H1 (cell line): ENCODE measurements at regions not wholly inside any gene's neighbourhood (a gene's known extent, or its start where the extent isn't known, plus 50 kb on each side); places are given as distances from the start of the nearest gene placed in this dataset.

Experiments used
- CTCF ChIA-PET: fragments of 300-600 bp; sonication (Branson Sonifier 250); formaldehyde crosslinking; loops from one replicate; lab custom pipeline; 2021; ENCODE audit not compliant: partially characterized antibody; lab: Charles Lee
- POLR2A ChIA-PET: fragments of 300-600 bp; sonication (Branson Sonifier 250); formaldehyde crosslinking; loops from one replicate; lab custom pipeline; 2021; ENCODE audit warnings: inconsistent platforms; ENCODE audit not compliant: partially characterized antibody; lab: Charles Lee
- DNase-seq, 2 experiments: peaks; one replicate each; pipeline versions ENCODE4 v3.0.0 to v3.0.0-alpha.2; 2010 to 2022; ENCODE audit warnings: low spot score in 2 of 2, low read depth in 1 of 2, mixed read lengths in 1 of 2
- FAIRE-seq: peaks from 2 replicates; lab custom pipeline; 2011; peaks lifted over from hg19 to GRCh38; lab: Jason Lieb, UNC
- H2AFZ ChIP-seq: 2 replicates; pipeline ENCODE4 v1.8.1; 2012; ENCODE audit warnings: low read length, inconsistent platforms
- H2AK5ac ChIP-seq: 2 replicates; pipeline ENCODE4 v1.6.1; 2013; ENCODE audit warnings: low read depth, low read length
- H2BK120ac ChIP-seq: replicated peaks from 2 replicates; pipeline ENCODE3; 2013; ENCODE audit warnings: low read depth, low read length, inconsistent platforms
- H2BK12ac ChIP-seq: 2 replicates; pipeline ENCODE4 v1.6.1; 2013; ENCODE audit warnings: low read depth, low read length
- H2BK15ac ChIP-seq: 2 replicates; pipeline ENCODE4 v1.6.1; 2013; ENCODE audit warnings: low read length
- H2BK20ac ChIP-seq: 2 replicates; pipeline ENCODE4 v1.6.1; 2013; ENCODE audit warnings: low read length
- H2BK5ac ChIP-seq: 2 replicates; pipeline ENCODE4 v1.6.1; 2013; ENCODE audit warnings: low read depth, low read length
- H3K14ac ChIP-seq: 2 replicates; pipeline ENCODE4 v1.6.1; 2013; ENCODE audit warnings: inconsistent platforms; ENCODE audit not compliant: insufficient read length
- H3K18ac ChIP-seq: 2 replicates; pipeline ENCODE4 v1.6.1; 2013; ENCODE audit warnings: low read length; ENCODE audit errors: extremely low read depth
- H3K23ac ChIP-seq: 2 replicates; pipeline ENCODE4 v1.6.1; 2013; ENCODE audit warnings: inconsistent platforms; ENCODE audit not compliant: insufficient read length
- H3K23me2 ChIP-seq: 2 replicates; pipeline ENCODE4 v1.6.1; 2013; ENCODE audit warnings: low read depth, low read length
- H3K27ac ChIP-seq: 2 replicates; pipeline ENCODE4 v1.6.1; 2011; ENCODE audit warnings: low read depth, low read length, inconsistent platforms
- H3K27me3 ChIP-seq, 4 experiments: replicated peaks in 1 of 4; 1 replicate in 1 of 4; 2 replicates in 3 of 4; pipeline versions ENCODE4 v1.6.1 to v1.8.1; 2011 to 2013; ENCODE audit warnings: low read length in 3 of 4, mild to moderate bottlenecking in 3 of 4, inconsistent platforms in 2 of 4, mixed read lengths in 2 of 4, moderate library complexity in 1 of 4; ENCODE audit not compliant: control insufficient read depth in 3 of 4, insufficient read depth in 3 of 4; ENCODE audit errors: extremely low read depth in 1 of 4
- H3K36me3 ChIP-seq, 4 experiments: 2 replicates each; pipeline versions ENCODE4 v1.6.1 to v1.8.1; 2011 to 2013; ENCODE audit warnings: mild to moderate bottlenecking in 4 of 4, low read length in 3 of 4, moderate library complexity in 2 of 4, control low read depth in 1 of 4, inconsistent platforms in 1 of 4; ENCODE audit not compliant: insufficient read depth in 4 of 4, control insufficient read depth in 2 of 4
- H3K4ac ChIP-seq: replicated peaks from 2 replicates; pipeline ENCODE3; 2013; ENCODE audit warnings: low read length, low read depth, mixed read lengths, inconsistent platforms; ENCODE audit not compliant: insufficient read length
- H3K4me1 ChIP-seq, 4 experiments: replicated peaks in 1 of 4; 1 replicate in 1 of 4; 2 replicates in 3 of 4; pipeline versions ENCODE4 v1.6.1 to v1.8.1; 2011 to 2013; ENCODE audit warnings: low read length in 3 of 4, inconsistent platforms in 2 of 4, mixed read lengths in 1 of 4; ENCODE audit not compliant: insufficient read depth in 4 of 4, control insufficient read depth in 3 of 4
- H3K4me2 ChIP-seq, 2 experiments: 2 replicates each; pipeline versions ENCODE4 v1.6.1 to v1.8.1; 2011 to 2013; ENCODE audit warnings: low read depth in 2 of 2, low read length in 2 of 2, control low read depth in 1 of 2, inconsistent platforms in 1 of 2, mild to moderate bottlenecking in 1 of 2; ENCODE audit not compliant: insufficient read depth in 1 of 2
- H3K4me3 ChIP-seq, 4 experiments: fragments of 200-600, 300-600 bp in 1 of 4; sonication (generic), shearing (Covaris generic), sonication (Bioruptor Twin) in 1 of 4; 2 replicates each; pipeline versions ENCODE4 v1.5.1 to v1.8.1; 2011 to 2016; ENCODE audit warnings: low read length in 4 of 4, low read depth in 3 of 4, control low read depth in 2 of 4, inconsistent platforms in 2 of 4, mild to moderate bottlenecking in 2 of 4, mixed read lengths in 1 of 4, moderate library complexity in 1 of 4; ENCODE audit not compliant: insufficient read depth in 2 of 4; ENCODE audit errors: extremely low read depth in 1 of 4
- H3K56ac ChIP-seq: replicated peaks from 2 replicates; pipeline ENCODE3; 2013; ENCODE audit warnings: low read depth, mild to moderate bottlenecking, mixed read lengths, low read length, inconsistent platforms; ENCODE audit not compliant: insufficient read length
- H3K79me1 ChIP-seq: 2 replicates; pipeline ENCODE4 v1.6.1; 2013; ENCODE audit warnings: low read depth, low read length, control low read depth
- H3K79me2 ChIP-seq, 2 experiments: 2 replicates each; pipeline versions ENCODE4 v1.6.1 to v1.8.1; 2012 to 2013; ENCODE audit warnings: low read length in 2 of 2, mild to moderate bottlenecking in 2 of 2, inconsistent platforms in 1 of 2; ENCODE audit not compliant: insufficient read depth in 2 of 2, control insufficient read depth in 1 of 2
- H3K9ac ChIP-seq, 4 experiments: replicated peaks in 1 of 4; 1 replicate in 1 of 4; 2 replicates in 3 of 4; pipeline versions ENCODE4 v1.6.1 to v1.8.1; 2011 to 2013; ENCODE audit warnings: low read depth in 3 of 4, low read length in 3 of 4, control low read depth in 2 of 4, mild to moderate bottlenecking in 2 of 4, moderate library complexity in 2 of 4, inconsistent platforms in 1 of 4; ENCODE audit errors: extremely low read depth in 1 of 4
- H3K9me3 ChIP-seq, 2 experiments: 2 replicates each; pipeline versions ENCODE4 v1.6.1 to v1.8.1; 2012 to 2013; ENCODE audit warnings: mild to moderate bottlenecking in 2 of 2, moderate library complexity in 2 of 2, control low read depth in 1 of 2, inconsistent platforms in 1 of 2, low read depth in 1 of 2, low read length in 1 of 2, mixed read lengths in 1 of 2; ENCODE audit not compliant: insufficient read depth in 2 of 2
- H4K20me1 ChIP-seq, 2 experiments: replicated peaks in 1 of 2; 2 replicates each; pipeline versions ENCODE3 to v1.8.1; 2011 to 2013; ENCODE audit warnings: inconsistent platforms in 2 of 2, low read length in 2 of 2, mild to moderate bottlenecking in 1 of 2; ENCODE audit not compliant: insufficient read depth in 2 of 2, control insufficient read depth in 1 of 2
- H4K5ac ChIP-seq: 2 replicates; pipeline ENCODE4 v1.6.1; 2013; ENCODE audit warnings: low read length, low read depth, mixed read lengths, inconsistent platforms; ENCODE audit not compliant: insufficient read length
- H4K8ac ChIP-seq: 2 replicates; pipeline ENCODE4 v1.8.0; 2013; ENCODE audit warnings: mild to moderate bottlenecking, moderate library complexity, low read length, inconsistent platforms; ENCODE audit not compliant: insufficient read depth; ENCODE audit errors: extremely low read depth
- H4K91ac ChIP-seq: replicated peaks from 2 replicates; pipeline ENCODE3; 2013; ENCODE audit warnings: low read length, mixed read lengths, inconsistent platforms; ENCODE audit not compliant: insufficient read length
- ATF3 ChIP-seq: IDR thresholded peaks from 2 replicates; pipeline ENCODE4 v1.6.1; 2011; ENCODE audit warnings: low read depth, mild to moderate bottlenecking, low read length; ENCODE audit not compliant: insufficient read depth
- BCL11A ChIP-seq, 2 experiments: IDR thresholded peaks; one replicate each; pipeline ENCODE4 v1.6.1; 2011; ENCODE audit warnings: low read depth in 2 of 2, low read length in 2 of 2, mild to moderate bottlenecking in 2 of 2
- CBX8 ChIP-seq: fragments of 300-800, 300-1000 bp; sonication (generic); IDR thresholded peaks from 2 replicates; pipeline ENCODE4 v1.7.1; 2016; ENCODE audit warnings: low read depth, low read length, borderline replicate concordance
- FOSL1 ChIP-seq: IDR thresholded peaks from 2 replicates; pipeline ENCODE4 v1.6.1; 2011; ENCODE audit warnings: mild to moderate bottlenecking, low read depth, low read length, moderate library complexity; ENCODE audit not compliant: insufficient read depth
- GABPA ChIP-seq: IDR thresholded peaks from 2 replicates; pipeline ENCODE4 v1.6.1; 2011; ENCODE audit warnings: mild to moderate bottlenecking, low read length, moderate library complexity, borderline replicate concordance; ENCODE audit not compliant: insufficient read depth
- NRF1 ChIP-seq: IDR thresholded peaks from 2 replicates; pipeline ENCODE4 v1.6.1; 2011; ENCODE audit warnings: mild to moderate bottlenecking, low read depth, low read length, improper control_type of control experiment
- POLR2A ChIP-seq, 2 experiments: IDR thresholded peaks; 1 replicate in 1 of 2; 2 replicates in 1 of 2; pipeline ENCODE4 v1.6.1; 2011; ENCODE audit warnings: low read depth in 2 of 2, low read length in 2 of 2, mild to moderate bottlenecking in 2 of 2; ENCODE audit errors: control extremely low read depth in 1 of 2
- SP4 ChIP-seq: IDR thresholded peaks from 2 replicates; pipeline ENCODE4 v1.6.1; 2012; ENCODE audit warnings: low read length, inconsistent platforms
- TAF7 ChIP-seq: optimal IDR thresholded peaks from 2 replicates; pipeline ENCODE3; 2011; ENCODE audit warnings: low read depth, mild to moderate bottlenecking, inconsistent platforms, low read length, moderate library complexity, borderline replicate concordance
- whole genome bisulfite sequencing, 2 experiments: shearing (Covaris generic) in 1 of 2; methylation state at CpG; one replicate each; pipeline versions ENCODE4 v1.1.6 to v1.1.7; 2013 to 2015; ENCODE audit warnings: low lambda C conversion rate in 2 of 2, mixed read lengths in 2 of 2, inconsistent platforms in 1 of 2, low coverage in 1 of 2, missing lambda C conversion rate in 1 of 2; ENCODE audit not compliant: insufficient replicate concordance in 2 of 2, insufficient coverage in 1 of 2, insufficient read length in 1 of 2; ENCODE audit errors: extremely low coverage in 1 of 2, missing lambda C conversion rate in 1 of 2; 5-methylcytosine and 5-hydroxymethylcytosine counted together

DNA sequence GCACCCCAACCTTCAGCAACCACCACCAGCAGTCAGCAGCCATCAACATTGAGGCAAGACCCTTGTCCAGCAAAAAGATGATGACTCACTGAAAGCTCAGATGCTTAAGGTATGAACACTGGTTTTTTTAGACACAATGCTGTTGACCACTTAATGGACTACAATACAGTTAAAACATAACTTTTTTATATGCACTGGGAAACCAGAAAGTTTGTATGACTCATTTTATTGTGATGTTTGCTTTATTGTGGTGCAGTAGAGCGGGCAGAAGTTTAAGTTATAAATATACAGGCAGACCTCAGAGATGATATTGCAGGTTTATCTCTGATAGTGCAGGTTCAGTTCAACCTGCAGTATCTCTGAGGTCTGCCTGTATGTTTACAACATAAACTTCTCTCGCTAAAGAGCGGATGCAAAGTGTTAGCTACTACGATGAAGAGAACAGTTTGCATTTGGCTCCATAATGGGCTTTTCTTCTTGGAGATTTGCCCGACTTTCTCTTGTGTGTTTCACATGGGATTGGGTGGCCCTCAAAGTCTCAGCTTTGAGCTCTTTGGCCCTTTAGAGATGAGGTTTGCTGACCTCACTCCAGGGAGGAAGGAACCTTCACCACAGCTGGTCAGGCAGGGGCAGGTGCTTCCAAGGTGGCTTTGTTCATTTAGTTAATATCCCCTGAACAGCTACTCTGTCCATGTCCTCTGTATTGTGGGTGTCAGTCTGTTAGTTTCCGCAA, 84.4 kb upstream of the SHH start:
- Histone ChIP-seq H3K4me1 (no peaks in the 10 kb centered on the region), H3K79me2 (no peaks in the 10 kb centered on the region), H4K5ac (no peak overlapping the region), H3K4me3 (no peak overlapping the region), H2BK5ac (no peak overlapping the region), H3K18ac (no peak overlapping the region), H2BK12ac (no peak overlapping the region), H2AFZ (no peak overlapping the region), H3K27ac (no peak overlapping the region), H4K8ac (no peak overlapping the region), H3K14ac (no peak overlapping the region), H3K4ac (no peak overlapping the region), H3K9ac (no peak overlapping the region), H3K36me3 (no peaks in the 10 kb centered on the region), H2AK5ac (no peak overlapping the region), H3K23ac (no peak overlapping the region), H3K4me2 (no peak overlapping the region), H3K23me2 (peaks cover 9% of the 10 kb centered on the region; the same call in 1 of the 2 replicates), H3K9me3 (peaks cover 13 to 14% of the 10 kb centered on the region in 2 experiments), H4K20me1 (no peaks in the 10 kb centered on the region), H4K91ac (no peak overlapping the region), H2BK120ac (no peak overlapping the region), H3K27me3 (no peaks in the 10 kb centered on the region), H2BK15ac (no peak overlapping the region), H2BK20ac (no peak overlapping the region), H3K56ac (no peak overlapping the region), H3K79me1 (no peaks in the 10 kb centered on the region)
- ChIA-PET CTCF (interaction anchor here (0.6 kb wide), 1 partner anchor 579 kb away, joined by 3 read pairs; no protein-coding TSS in a partner anchor), POLR2A (no interaction called here)
- no peak for FAIRE-seq
- WGBS, 2 experiments = 92% methylated on average over 6 of the region's 6 CpGs; no CpG with 5 or more reads in 1 of the 2 experiments
- DNase-seq = no peak
- no peak for TF ChIP-seq FOSL1
- no peak for TF ChIP-seq BCL11A (IDR thresholded peaks at IDR 0.05; ENCODE audit: low read depth in 2 of 2, low read length in 2 of 2)
- TF ChIP-seq TAF7 = no peak
- TF ChIP-seq POLR2A (IDR thresholded peaks at IDR 0.05; ENCODE audit: control extremely low read depth in 1 of 2, low read depth in 2 of 2, low read length in 2 of 2) = no peak
- no peak for TF ChIP-seq ATF3
- no peak for TF ChIP-seq CBX8
- TF ChIP-seq NRF1 = no peak
- no peak for TF ChIP-seq GABPA
- no peak for TF ChIP-seq SP4
